ENCODE measurements at regions not wholly inside any gene's neighbourhood (a gene's known extent, or its start where the extent isn't known, plus 50 kb on each side); places are given as distances from the start of the nearest gene placed in this dataset.
A peak's percentile ranks its signal among the peaks of the same experiment; 100 is the strongest.
"Not testable (repeated sequence)": the region's sequence is repeated elsewhere in the genome, so short reads cannot be mapped to it uniquely, and the experiment has no call there.

DNA sequence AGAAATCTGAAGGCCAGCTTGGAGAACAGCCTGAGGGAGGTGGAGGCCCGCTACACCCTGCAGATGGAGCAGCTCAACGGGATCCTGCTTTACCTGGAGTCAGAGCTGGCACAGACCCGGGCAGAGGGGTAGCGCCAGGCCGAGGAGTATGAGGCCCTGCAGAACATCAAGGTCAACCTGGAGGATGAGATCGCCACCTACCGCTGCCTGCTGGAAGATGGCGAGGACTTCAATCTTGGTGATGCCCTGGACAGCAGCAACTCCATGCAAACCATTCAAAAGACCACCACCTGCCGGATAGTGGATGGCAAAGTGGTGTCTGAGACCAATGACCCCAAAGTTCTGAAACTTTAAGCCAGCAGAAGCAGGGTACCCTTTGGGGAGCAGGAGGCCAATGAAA, 318.4 kb downstream of the ZFHX3 start:
- DNase-seq: peak in 2 of 10 donors; percentile 54 to 77
- intact Hi-C loops (cut with DNase I): not testable (repeated sequence)

- intact Hi-C loops (cut with DNase I): no loop called here
- DNase-seq: no peak
These were observed 319.4 kb downstream of the ZFHX3 start for GRCh38 chr16:72728516-72728915.

DNA sequence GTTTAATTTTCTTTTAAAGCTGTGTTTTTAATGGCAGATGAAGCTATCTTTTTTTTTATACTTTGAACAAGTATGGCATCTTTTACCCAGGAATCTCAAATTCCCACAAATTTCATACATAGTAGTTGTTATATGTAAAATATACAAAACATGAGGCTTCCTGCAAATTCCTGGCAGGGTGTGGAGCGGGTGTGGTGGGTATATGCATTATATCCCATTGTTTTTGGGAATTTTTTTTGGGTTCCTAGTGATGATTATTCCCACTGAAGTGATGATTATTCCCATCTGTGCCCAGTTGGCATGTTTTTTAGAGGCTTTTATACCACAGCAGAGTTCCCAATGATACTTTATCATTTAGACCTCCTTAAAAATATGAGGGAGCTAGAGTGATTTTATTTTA, 320.4 kb downstream of the ZFHX3 start:
- intact Hi-C loops (cut with DNase I): no loop called here
- DNase-seq: no peak

DNA sequence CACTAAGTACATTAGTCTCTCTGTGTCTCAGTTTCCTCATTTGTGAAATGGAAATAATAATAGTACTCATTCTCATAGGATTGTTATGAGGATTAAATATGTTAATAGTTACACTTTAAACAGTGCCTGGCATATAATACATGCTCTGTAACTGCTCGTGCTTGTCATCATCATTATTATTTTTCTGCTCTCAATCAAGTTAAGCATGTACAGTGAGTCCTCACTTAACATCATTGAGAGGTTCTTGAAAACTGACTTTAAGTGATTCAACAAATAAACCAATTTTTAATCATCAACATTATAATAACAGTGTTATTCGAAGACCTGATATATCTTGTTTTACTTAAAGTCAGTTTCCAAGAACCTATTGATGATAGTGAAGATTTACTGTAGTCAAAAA, 322.3 kb downstream of the ZFHX3 start:
- DNase-seq: no peak
- intact Hi-C loops (cut with DNase I): no loop called here

DNA sequence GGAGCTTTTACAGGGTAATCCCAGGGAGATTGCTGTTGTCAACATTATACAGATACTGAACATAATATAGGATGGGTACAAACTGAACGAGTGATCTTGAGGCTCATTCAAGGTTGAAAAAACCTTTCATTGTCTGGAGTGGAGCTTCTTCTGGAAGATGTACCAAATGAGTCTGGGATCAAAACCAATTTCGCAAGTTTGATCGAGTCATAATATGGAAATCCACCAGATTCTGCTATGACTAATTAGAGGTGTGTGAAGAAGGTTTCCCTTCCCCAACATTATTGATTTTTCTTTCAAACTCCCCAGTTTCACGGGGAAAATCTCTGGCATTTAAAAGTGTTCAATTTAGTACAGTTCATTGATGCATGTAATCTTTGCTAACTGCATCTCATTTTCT, 324.1 kb downstream of the ZFHX3 start:
- intact Hi-C loops (cut with DNase I): no loop called here
- no peak for DNase-seq

- intact Hi-C loops (cut with DNase I): no loop called here
- DNase-seq: peak in 4 of 10 donors; percentile 3 to 24 (median 14)
These were observed 325.4 kb downstream of the ZFHX3 start for GRCh38 chr16:72722552-72722951.

GRCh38 chr16:72721981-72722380, 325.9 kb downstream of the ZFHX3 start:
- no peak for DNase-seq
- intact Hi-C loops (cut with DNase I): no loop called here

- intact Hi-C loops (cut with DNase I): no loop called here
- no peak for DNase-seq
These were observed 332.7 kb downstream of the ZFHX3 start for GRCh38 chr16:72715267-72715666.

GRCh38 chr16:72711823-72712222, 336.1 kb downstream of the ZFHX3 start:
- intact Hi-C loops (cut with DNase I): no loop called here
- no peak for DNase-seq

DNA sequence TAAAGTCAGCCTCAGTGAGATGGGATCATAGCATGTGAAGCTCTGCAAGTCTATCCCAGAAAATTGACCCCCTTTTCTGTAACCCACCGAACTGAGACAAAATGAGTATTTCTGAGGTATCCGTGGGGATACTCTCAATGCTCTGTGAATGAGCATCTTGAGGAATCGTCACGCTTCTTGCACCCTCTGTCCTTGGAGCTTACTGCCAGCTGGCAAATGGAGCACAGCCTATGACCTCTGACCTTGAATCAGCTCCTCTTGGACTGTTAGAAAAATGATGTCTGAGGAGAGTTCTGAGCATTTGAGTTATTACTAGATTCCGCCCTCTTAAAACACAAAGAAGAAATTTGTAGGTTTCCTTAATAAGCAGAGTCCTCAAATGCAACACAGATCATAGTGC, 342.1 kb downstream of the ZFHX3 start:
- intact Hi-C loops (cut with DNase I): no loop called here
- no peak for DNase-seq

DNA sequence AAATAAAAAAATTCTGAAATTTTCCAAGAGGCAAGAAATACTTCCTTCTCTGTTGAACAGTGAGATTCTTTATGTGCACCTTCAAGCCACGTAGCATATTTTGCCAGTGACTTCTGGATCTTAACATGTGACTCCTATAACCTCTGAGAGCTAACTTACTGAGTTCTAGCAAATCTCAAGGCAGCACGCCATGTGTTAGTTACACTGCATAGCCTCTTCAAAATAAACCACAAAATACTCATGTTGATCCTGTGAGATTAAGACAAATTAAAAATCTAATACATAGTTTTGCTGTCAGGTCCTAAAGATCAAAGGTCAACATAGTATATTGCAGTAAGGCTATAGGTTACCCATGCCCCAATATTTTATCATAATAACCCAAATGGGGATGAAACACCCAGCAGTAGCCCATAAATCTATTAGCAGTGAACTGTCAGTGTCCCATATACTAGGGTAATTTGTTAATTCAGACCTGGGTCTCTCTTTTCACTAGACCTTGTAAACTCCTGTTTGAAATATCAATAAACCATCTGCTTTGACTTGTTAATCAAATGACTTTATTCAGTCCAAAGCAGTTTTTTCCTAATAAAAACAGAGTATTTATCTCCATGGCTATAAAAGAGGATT, 343.1 kb downstream of the ZFHX3 start:
- no peak for DNase-seq

DNA sequence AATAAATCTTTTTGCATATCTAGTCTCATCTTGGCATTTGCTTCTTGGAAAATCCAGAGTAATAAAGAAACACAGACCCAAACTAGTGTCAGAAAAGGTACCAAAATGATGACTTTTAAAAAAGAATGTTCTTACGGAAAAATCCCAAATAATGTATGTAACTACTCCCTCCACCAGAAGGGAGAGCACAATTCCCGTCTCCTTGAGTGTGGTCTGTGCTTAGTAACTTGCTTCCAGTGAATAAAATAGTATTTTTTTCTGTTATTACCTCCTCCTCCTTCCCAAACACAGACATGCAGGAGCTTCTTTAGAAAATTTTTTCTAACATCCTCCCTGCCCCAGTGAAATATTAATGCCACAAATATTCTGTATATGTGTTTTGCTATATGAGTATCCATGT, 358.1 kb downstream of the ZFHX3 start:
- no peak for DNase-seq
- intact Hi-C loops (cut with DNase I): no loop called here

More for the DNA sequence above, 343.1 kb downstream of the ZFHX3 start:
- intact Hi-C loops (cut with DNase I): no loop called here

DNA sequence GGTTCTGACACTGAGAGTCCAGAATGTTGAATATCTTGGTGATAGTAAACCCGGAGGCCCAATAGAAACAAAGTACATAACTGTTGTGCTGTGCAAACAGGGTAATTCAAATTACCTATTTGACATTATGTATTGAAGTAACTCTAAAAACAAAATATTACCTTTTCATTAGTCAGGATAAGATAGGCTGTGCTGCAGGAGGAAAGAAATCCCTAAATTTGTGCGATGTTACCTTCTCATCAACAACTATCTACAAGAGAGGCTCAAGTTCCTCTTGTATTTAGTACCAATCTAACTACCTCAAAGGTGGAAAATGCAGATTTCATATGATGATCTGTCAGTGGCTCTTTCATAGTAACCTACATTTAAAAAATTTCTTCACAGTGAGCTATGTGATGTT, 367.2 kb downstream of the ZFHX3 start:
- DNase-seq: no peak
- intact Hi-C loops (cut with DNase I): no loop called here

GRCh38 chr16:72679856-72680255, 368.1 kb downstream of the ZFHX3 start:
- DNase-seq: no peak
- intact Hi-C loops (cut with DNase I): no loop called here

GRCh38 chr16:72677662-72678447, 370.1 kb downstream of the ZFHX3 start:
- intact Hi-C loops (cut with DNase I): no loop called here
- DNase-seq: no peak

- intact Hi-C loops (cut with DNase I): no loop called here
- DNase-seq: no peak
These were observed 374.8 kb downstream of the ZFHX3 start for GRCh38 chr16:72673118-72673517.

DNA sequence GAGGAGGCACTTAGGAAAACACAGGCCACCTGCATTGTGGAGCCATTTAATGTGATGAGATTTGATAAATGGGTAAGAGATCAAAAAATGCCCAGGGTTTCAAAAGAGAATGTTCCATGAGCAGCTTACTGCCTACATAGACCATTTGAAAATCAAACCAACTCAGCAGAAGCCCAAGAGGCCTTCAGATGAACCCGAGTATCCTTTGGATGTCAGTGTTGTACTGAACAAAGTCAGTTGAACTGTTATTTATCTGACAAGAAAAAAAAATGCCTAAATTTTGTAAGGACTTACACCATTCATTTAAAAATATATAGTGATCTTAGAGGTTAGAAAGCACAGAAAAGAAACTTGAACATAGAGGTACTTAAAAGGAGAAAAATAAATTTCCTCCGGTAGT, 381.7 kb downstream of the ZFHX3 start:
- DNase-seq: no peak
- intact Hi-C loops (cut with DNase I): no loop called here

- intact Hi-C loops (cut with DNase I): no loop called here
- DNase-seq: no peak
These were observed 382.2 kb downstream of the ZFHX3 start for GRCh38 chr16:72665701-72666100.

DNA sequence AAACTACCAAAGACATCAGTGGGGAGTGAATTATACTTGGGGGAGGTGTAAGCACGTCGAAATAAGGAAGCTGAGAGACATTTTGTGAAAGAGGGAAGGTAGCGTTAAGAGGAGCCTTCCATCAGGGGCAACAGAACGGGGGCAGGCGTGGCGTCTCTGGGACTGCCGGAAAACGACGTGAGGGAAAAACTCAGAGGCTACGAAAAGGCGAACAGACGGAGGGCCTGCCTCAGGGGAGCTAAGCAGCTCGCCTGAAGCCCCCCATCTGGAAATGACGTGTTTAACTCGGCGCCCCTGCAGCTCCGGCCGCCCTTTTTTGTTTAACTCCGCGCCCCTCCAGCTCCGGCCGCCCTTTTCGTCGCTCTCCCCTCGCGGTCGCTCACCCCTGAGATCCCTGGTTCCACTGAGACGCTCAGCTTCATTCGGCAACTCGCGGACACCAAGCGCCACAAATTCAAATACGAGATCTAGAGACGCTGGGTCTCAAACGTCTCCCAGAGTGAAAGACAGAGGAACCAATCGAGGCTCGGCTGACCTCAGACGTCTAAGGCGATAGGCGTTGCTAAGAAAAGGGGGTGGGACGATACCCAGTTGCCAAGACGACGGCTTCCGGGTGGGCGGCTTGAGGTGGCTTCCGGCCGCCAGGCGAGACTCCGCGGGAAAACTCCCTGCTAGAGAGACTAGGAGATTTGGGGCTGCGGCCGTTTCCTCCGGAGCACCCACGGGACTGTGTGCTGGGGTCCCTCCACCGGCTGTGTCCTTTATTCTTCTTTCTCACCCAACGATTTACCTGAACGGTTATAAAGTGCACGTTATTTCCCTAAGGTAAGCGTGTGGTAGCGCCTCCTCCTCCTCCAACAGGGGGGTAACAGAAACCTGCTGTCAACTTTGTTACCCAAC, 383.2 kb downstream of the ZFHX3 start:
- intact Hi-C loops (cut with DNase I): no loop called here
- peak; percentile 87 to 99 (median 94) for DNase-seq

DNA sequence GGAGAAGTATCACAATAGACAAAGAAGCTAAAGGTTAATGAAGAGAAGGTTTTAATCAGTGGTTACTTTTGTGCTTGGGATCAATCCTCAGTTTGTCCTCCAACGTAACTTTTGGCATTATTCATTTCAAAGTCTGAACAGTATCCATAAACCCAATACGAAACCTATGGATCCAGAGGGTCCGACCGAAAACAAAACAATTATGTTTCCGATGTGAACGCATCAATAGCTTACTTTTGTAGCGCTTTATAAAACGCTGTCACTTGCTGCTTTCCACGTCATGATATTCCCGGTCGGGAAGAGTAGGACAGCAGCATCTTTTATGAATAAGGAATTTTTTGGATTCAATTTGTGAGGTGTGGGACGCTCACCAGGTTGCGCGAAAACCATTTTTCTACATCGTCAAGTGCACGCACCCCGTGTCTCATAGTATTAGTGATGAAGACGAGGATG, 383.8 kb downstream of the ZFHX3 start:
- no peak for DNase-seq
- intact Hi-C loops (cut with DNase I): no loop called here
